NCI-H2107 treated with DMSO at 0.1 percent for 48 hours (cell line): ENCODE measurements at regions not wholly inside any gene's neighbourhood (a gene's known extent, or its start where the extent isn't known, plus 50 kb on each side); places are given as distances from the start of the nearest gene placed in this dataset.
"Not testable (repeated sequence)": the region's sequence is repeated elsewhere in the genome, so short reads cannot be mapped to it uniquely, and the experiment has no call there.

ENCODE experiments used
- DNase-seq: peaks from one replicate; lab custom pipeline; 2025; ENCODE audit not compliant: unreplicated experiment; lab: John Stamatoyannopoulos, UW

- DNase-seq: no peak
Observed at GRCh38 chr5:60102961-60103693, 209.6 kb upstream of the PDE4D start.

DNA sequence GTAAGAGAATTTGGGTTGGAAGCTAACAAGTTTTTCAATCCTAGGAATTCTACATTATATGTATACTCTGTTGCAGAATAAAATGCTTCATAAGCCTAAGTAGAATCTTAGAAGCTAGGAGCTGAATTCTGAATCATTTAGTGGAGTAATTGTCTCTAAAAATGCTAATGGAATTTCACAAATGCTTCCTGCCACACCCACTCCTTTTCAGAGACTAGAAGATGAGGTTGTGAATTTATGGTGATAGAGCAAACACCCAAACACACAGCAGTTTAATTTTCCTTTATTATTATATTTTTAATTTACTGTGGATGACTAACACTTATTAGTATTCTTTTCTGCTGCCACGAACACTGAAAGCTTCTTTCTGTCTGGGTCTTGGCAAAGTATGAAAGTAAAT, 208.0 kb upstream of the PDE4D start:
- DNase-seq: no peak

- no peak for DNase-seq
Observed at GRCh38 chr5:60092671-60093422, 199.3 kb upstream of the PDE4D start.

DNA sequence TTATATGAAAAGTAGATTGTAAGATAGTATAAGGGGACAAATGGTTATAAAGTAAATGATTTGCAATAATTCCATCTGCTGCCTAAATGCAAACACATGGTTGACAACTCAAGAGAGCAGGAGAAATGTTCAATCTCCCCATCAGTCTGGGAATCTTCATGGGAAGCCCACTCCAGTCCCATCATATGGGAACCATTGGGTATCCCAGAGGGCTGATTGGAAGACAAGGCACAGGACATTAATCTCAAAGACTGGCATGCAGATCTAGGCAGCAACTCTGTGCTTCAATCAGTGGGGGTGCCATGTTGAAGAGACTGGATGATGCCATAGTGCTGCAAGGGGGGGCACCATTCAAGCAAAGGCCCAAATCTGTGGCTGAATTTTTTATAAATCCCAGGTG, 193.1 kb upstream of the PDE4D start:
- no peak for DNase-seq

DNA sequence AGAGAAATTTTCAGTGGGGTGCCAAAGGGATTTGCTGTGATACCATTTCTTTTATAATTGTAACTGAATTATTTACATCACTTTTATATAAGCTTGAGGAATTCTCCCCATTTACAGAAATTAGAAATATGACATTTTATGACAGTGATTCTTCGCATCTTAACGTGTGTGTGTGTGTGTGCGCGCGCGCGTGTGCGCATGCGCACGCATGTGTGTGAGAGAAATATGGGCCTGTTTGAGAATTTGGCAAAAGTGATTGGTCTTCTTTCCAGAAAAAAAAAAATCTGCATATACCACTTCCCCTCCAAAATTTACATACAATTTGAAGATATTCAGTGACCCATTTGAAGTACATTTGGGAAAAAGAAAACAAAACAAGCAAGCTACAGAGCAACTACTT, 190.7 kb upstream of the PDE4D start:
- DNase-seq: no peak

DNA sequence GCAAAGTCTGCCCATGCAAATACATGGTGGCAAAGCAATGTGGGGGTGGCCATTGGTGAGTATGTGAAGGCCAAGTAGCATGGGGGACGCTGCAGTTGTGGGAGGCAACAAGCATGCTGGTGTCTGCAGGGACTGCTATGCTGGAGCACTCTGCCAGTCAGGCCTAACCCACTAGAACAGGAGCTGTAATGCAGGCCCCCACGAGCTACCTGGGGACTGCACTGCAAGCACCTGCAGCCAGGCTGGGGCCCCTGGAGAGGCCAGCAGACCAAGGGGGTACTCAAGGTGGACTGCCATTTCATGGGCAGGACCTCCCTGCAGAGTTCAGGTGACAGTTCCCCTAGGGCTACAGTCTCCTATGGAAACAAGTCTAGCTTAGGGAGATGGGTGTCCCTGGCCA, 183.8 kb upstream of the PDE4D start:
- no peak for DNase-seq

GRCh38 chr5:60076746-60077145, 183.2 kb upstream of the PDE4D start:
- DNase-seq: no peak

GRCh38 chr5:60066502-60066901, 173.0 kb upstream of the PDE4D start:
- no peak for DNase-seq

DNA sequence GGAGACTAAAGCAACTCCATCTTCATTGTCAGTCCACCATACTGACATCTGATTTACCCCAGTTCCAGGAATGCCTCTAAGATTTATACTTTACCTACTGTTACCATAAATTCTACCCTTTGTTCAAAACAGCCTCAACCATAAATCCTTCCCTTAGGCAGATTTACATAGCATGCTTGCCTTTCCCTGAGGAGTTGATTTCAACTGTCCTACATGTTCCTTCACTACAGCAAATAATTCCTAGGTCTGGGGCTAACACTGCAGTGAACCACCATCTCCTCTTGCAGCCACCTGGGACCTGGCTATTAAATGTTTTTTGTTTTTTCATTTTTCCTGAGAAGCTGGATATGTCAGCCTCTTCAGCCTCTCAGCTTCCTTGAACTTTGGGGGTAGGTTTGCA, 166.9 kb upstream of the PDE4D start:
- no peak for DNase-seq

DNA sequence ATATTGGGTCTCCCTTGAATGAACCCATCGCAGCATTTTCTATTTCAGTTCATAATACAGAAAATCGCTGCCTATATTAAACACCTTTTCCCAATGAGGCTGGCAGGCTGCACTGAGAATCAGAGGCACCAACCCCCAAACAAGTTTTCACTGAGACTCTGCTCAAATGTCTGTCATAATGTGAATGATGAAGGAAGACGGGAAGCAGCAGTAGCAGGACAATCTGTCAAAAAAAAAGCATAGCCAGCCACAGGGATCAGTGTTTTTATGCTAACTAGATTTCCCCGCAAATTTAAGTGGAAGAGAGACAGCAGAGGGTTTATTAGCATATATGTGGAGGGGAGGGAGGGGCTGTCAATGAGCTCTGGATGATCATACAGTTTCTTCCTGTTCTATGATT, 162.7 kb upstream of the PDE4D start:
- no peak for DNase-seq

- no peak for DNase-seq
Observed at GRCh38 chr5:60055168-60055567, 161.6 kb upstream of the PDE4D start.

DNA sequence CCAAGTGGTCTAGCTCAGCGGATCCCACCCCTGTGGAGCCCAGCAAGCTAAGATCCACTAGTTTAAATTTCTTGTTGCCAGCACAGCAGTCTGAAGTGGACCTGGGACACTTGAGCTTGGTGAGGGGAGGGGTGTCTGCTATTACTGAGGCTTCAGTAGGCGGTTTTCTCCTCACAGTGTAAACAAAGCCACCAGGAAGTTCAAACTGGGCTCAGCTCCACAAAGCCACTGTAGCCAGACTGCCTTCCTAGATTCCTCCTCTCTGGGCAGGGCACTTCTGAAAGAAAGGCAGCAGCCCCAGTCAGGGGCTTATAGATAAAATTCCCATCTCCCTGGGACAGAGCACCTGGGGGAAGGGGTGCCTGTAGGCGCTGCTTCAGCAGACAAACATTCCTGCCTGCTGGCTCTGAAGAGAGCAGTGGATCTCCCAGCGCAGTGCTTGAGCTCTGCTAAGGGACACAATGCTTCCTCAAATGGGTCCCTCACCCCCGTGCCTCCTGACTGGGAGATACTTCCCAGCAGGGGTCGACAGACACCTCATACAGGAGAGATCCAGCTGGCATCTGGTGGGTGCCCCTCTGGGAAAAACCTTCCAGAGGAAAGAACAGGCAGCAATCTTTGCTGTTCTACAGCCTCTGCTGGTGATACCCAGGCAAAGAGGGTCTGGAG, 148.6 kb upstream of the PDE4D start:
- DNase-seq: not testable (repeated sequence)

- not testable (repeated sequence) for DNase-seq
Observed at GRCh38 chr5:60041508-60041907, 148.0 kb upstream of the PDE4D start.

DNA sequence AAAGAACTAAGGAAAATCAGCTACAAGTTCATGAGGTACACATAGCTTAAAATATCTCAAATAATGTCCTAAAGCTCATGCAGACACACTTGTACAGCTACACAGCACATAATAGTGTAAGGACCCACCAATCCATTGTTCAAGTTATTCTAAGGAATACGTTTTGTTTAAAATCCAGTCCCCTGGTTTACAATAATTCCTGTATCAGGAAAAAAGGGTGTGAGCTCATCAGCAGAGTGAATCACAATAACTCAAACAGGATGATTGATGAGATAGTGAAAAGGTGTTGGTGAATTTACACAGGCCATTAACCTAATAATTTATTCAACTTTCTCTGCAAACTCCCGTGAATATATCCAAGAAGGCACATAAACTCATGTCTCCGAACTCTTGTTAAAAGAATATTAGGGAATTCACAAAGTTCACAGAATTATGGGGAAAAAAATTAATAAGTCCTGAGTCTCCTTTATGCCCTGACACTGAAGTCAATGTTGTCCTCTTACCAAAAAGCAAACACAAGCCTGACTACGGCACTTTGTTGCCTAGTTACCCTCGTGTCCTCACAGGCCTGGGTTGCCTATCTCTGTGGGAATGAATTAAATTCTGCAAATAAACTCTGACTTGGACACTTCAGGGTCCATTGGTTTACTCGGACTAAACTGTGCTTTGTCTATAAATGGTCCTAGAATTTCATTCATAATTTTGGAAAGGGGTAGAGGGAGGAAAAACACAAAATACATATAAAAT, 142.8 kb upstream of the PDE4D start:
- no peak for DNase-seq

- no peak for DNase-seq
Observed at GRCh38 chr5:60026161-60026560, 132.6 kb upstream of the PDE4D start.

DNA sequence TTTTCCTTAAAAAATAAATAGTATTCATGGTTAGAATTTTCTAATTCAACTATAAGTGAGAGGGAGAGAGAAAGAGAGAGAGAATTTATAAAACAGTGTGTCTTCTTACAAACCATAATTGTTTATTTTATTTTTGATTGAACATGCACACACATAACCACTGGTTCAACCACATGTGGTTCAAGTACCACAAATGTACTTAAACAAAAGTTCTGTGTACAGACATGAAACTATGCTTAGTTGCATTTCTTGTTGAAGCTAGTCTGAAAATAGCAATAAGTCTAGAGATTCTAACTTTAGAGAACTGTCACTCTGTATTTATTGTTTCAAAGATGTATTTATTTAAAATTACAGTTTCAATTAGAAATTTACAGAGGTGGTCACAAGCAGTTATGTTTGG, 130.6 kb upstream of the PDE4D start:
- no peak for DNase-seq

GRCh38 chr5:60023255-60023654, 129.7 kb upstream of the PDE4D start:
- DNase-seq: no peak

GRCh38 chr5:60020457-60020856, 126.9 kb upstream of the PDE4D start:
- no peak for DNase-seq

DNA sequence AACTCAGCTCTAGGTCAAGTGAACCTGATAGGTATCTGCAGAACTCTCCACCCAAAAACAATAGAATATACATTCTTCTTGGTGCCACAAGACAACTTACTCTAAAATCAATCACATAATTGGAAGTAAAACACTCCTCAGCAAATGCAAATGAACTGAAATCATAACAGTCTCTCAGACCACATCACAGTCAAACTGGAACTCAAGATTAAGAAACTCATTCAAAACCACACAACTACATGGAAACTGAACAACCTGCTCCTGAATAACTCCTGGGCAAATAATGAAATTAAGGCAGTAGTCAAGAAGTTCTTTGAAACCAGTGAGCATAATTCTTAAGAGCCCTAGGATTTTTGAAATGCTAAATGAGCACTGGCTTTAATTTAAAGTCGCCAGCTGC, 125.4 kb upstream of the PDE4D start:
- not testable (repeated sequence) for DNase-seq

DNA sequence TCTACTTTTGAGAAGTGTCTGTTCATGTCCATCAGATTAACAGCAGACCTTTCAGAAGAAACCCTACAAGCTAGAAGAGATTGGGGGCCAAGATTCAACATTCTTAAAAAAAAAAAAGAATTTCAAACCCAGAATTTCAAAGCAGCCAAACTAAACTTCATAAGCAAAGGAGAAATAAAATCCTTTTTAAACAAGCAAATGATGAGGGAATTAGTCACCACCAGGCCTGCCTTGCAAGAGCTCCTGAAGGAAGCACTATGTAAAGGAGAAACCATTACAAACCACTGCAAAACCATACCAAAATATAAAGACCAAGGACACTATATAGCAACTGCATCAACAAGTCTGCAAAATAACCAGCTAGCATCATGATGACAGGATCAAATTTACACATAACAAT, 124.6 kb upstream of the PDE4D start:
- no peak for DNase-seq

DNA sequence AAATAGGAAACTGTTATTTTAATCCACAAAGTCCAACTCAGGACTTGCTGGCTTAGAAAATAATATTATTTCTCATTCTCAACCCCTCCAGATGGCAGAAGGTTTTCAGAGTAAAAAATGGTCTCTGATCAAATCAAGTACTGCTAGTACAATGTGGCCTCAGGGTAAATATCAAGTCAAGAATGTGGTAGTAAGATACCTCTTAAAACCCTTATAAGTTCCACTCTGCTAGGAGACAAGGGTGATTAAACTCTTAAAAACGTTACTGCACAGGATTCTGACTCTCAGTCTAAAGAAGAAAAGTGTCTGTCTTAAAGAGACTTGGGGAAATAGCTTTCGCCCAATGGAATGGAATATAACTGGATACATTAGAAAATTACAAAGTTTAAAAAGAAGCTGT, 120.8 kb upstream of the PDE4D start:
- no peak for DNase-seq
